ENCODE measurements at regions not wholly inside any gene's neighbourhood (a gene's known extent, or its start where the extent isn't known, plus 50 kb on each side); places are given as distances from the start of the nearest gene placed in this dataset.

DNA sequence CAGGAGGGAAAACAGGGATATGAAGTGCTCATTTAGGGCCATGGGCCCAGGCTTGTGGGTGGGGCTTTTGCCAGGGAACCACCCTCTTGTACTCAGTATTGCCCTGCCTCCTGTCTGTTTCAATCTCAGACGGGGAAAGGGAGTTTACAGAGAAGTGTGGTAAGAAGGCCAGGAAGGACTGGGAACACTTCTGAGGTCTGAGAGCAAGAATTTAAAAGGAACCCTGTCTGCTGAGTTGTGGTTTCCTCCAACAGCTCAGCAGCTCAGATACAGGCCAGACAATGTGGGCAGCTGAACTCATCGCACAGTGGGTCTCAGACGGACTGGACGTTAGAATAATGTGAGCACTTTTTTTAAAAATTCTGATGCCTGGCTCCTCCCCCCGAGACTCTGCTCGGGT is 354.1 kb upstream of the ARID1B start:
- H4K5ac ChIP-seq (ENCODE audit: low read depth, low read length): no peak overlapping the region

More for the DNA sequence above, 354.1 kb upstream of the ARID1B start:
- dilution Hi-C loops (cut with HindIII; ENCODE audit: low sequenced_read_pairs, unreplicated experiment): no loop called here
- no peak for ATAC-seq (ENCODE audit: low read depth)
- H2BK20ac ChIP-seq (ENCODE audit: low read depth, low read length): no peak overlapping the region
- H3K56ac ChIP-seq (ENCODE audit: extremely low read depth, insufficient read depth, low read length): no peak overlapping the region
- H3K79me1 ChIP-seq (ENCODE audit: low read depth in 1 of 2, low read length in 2 of 2): no peaks in the 10 kb centered on the region
- H4K91ac ChIP-seq (ENCODE audit: insufficient read depth, low read depth, low read length): no peak overlapping the region
- intact Hi-C loops (cut with micrococcal nuclease): no loop called here
- peaks cover 6% of the 10 kb centered on the region for H3K9me3 ChIP-seq (ENCODE audit: control insufficient read depth, insufficient read depth, low read length)
- H3K36me3 ChIP-seq (ENCODE audit: control insufficient read depth, insufficient read depth, low read length): no peaks in the 10 kb centered on the region
- TF ChIP-seq, protein P1, sequence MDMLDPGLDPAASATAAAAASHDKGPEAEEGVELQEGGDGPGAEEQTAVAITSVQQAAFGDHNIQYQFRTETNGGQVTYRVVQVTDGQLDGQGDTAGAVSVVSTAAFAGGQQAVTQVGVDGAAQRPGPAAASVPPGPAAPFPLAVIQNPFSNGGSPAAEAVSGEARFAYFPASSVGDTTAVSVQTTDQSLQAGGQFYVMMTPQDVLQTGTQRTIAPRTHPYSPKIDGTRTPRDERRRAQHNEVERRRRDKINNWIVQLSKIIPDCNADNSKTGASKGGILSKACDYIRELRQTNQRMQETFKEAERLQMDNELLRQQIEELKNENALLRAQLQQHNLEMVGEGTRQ (IDR thresholded peaks at IDR 0.05; ENCODE audit: low read depth, low read length): no peak
- TF ChIP-seq SMC3 (IDR thresholded peaks at IDR 0.05; ENCODE audit: low read depth, low read length) (no peak), MAFK (IDR thresholded peaks at IDR 0.05; ENCODE audit: low read depth, low read length) (no peak), CHD1 (IDR thresholded peaks at IDR 0.05; ENCODE audit: low read depth, low read length) (no peak), NFE2L2 (IDR thresholded peaks at IDR 0.05; ENCODE audit: low read depth, low read length) (no peak), RFX5 (IDR thresholded peaks at IDR 0.05; ENCODE audit: low read depth, low read length) (no peak), RAD21 (IDR thresholded peaks at IDR 0.05; ENCODE audit: low read length) (no peak), MAZ (IDR thresholded peaks at IDR 0.05; ENCODE audit: borderline replicate concordance, low read depth, low read length) (no peak), RCOR1 (IDR thresholded peaks at IDR 0.05; ENCODE audit: insufficient replicate concordance, low read length) (no peak), BHLHE40 (IDR thresholded peaks at IDR 0.05; ENCODE audit: low read depth, low read length) (no peak), CEBPB (IDR thresholded peaks at IDR 0.05; ENCODE audit: low read depth, low read length) (no peak), FOS (IDR thresholded peaks at IDR 0.05; ENCODE audit: low read depth, low read length) (no peak), POLR2A (IDR thresholded peaks at IDR 0.05; ENCODE audit: low read depth, low read length) (no peak), MXI1 (IDR thresholded peaks at IDR 0.05; ENCODE audit: borderline replicate concordance, low read depth, low read length) (no peak)
- TF ChIP-seq, protein P2, sequence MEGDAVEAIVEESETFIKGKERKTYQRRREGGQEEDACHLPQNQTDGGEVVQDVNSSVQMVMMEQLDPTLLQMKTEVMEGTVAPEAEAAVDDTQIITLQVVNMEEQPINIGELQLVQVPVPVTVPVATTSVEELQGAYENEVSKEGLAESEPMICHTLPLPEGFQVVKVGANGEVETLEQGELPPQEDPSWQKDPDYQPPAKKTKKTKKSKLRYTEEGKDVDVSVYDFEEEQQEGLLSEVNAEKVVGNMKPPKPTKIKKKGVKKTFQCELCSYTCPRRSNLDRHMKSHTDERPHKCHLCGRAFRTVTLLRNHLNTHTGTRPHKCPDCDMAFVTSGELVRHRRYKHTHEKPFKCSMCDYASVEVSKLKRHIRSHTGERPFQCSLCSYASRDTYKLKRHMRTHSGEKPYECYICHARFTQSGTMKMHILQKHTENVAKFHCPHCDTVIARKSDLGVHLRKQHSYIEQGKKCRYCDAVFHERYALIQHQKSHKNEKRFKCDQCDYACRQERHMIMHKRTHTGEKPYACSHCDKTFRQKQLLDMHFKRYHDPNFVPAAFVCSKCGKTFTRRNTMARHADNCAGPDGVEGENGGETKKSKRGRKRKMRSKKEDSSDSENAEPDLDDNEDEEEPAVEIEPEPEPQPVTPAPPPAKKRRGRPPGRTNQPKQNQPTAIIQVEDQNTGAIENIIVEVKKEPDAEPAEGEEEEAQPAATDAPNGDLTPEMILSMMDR (conservative IDR thresholded peaks at IDR 0.05; ENCODE audit: low read depth, low read length): no peak
- TF ChIP-seq, protein P3, sequence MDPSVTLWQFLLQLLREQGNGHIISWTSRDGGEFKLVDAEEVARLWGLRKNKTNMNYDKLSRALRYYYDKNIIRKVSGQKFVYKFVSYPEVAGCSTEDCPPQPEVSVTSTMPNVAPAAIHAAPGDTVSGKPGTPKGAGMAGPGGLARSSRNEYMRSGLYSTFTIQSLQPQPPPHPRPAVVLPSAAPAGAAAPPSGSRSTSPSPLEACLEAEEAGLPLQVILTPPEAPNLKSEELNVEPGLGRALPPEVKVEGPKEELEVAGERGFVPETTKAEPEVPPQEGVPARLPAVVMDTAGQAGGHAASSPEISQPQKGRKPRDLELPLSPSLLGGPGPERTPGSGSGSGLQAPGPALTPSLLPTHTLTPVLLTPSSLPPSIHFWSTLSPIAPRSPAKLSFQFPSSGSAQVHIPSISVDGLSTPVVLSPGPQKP (IDR thresholded peaks at IDR 0.05; ENCODE audit: borderline replicate concordance, low read depth, low read length): no peak
- no peak overlapping the region for H3K4ac ChIP-seq (ENCODE audit: low read depth, low read length)
- no peak overlapping the region for H3K4me3 ChIP-seq (ENCODE audit: insufficient read depth, low read depth, low read length)
- no peak overlapping the region for H2BK5ac ChIP-seq (ENCODE audit: low read depth, low read length, poor library complexity, severe bottlenecking)
- ChIA-PET CTCF (no interaction called here), POLR2A (ENCODE audit: unreplicated experiment) (no interaction called here)
- no peak overlapping the region for H4K8ac ChIP-seq (ENCODE audit: low read depth in 2 of 2, low read length in 2 of 2)
- no peak for DNase-seq
- no peak overlapping the region for H2AK9ac ChIP-seq (replicated peaks; ENCODE audit: low read depth, low read length, poor library complexity)
- no peaks in the 10 kb centered on the region for H3K27me3 ChIP-seq (ENCODE audit: control insufficient read depth, insufficient read depth, low read length)
- H2BK15ac ChIP-seq (ENCODE audit: low read depth, low read length): no peak overlapping the region
- peaks cover 7% of the 10 kb centered on the region for H3K4me1 ChIP-seq (ENCODE audit: control insufficient read depth, insufficient read depth, low read length)
- H3K14ac ChIP-seq (replicated peaks; ENCODE audit: low read depth, low read length): no peak overlapping the region
- no peak overlapping the region for H2AFZ ChIP-seq (replicated peaks; ENCODE audit: low read length, poor library complexity)
- no peak overlapping the region for H2AK5ac ChIP-seq (ENCODE audit: low read depth, low read length)
- in situ Hi-C loops (cut with MboI; ENCODE audit: low sequenced_read_pairs): no loop called here
- no peak overlapping the region for H3K9ac ChIP-seq (ENCODE audit: low read depth, low read length)
- H3K9me1 ChIP-seq (ENCODE audit: insufficient read depth, low read length): no peaks in the 10 kb centered on the region
- 92% methylated on average over 5 of the region's 6 CpGs; no CpG with 5 or more reads in 1 of the 2 experiments for WGBS, 2 experiments (ENCODE audit: extremely low coverage in 2 of 2, insufficient read length in 1 of 2)
- H2BK120ac ChIP-seq (ENCODE audit: low read depth, low read length): no peak overlapping the region
- H3K18ac ChIP-seq (ENCODE audit: low read depth, low read length): no peak overlapping the region
- H3K23ac ChIP-seq (ENCODE audit: low read depth, low read length): no peak overlapping the region
- no TSS peak for BruUV-seq (replicated peaks)
- H3K4me2 ChIP-seq (ENCODE audit: low read depth, low read length): no peak overlapping the region
- no peaks in the 10 kb centered on the region for H4K20me1 ChIP-seq (ENCODE audit: insufficient read depth, low read length)
- no peak overlapping the region for H3K27ac ChIP-seq (ENCODE audit: insufficient read depth, low read length)
